NCI-H2081 (cell line): ENCODE measurements at regions not wholly inside any gene's neighbourhood (a gene's known extent, or its start where the extent isn't known, plus 50 kb on each side); places are given as distances from the start of the nearest gene placed in this dataset.

ENCODE experiments used
- DNase-seq, 2 experiments: peaks; one replicate each; lab custom pipeline; 2025; lab: John Stamatoyannopoulos, UW

GRCh38 chr2:222797261-222797660 is 63.6 kb upstream of the ACSL3 start:
- DNase-seq: peak; percentile 13 to 35

DNA sequence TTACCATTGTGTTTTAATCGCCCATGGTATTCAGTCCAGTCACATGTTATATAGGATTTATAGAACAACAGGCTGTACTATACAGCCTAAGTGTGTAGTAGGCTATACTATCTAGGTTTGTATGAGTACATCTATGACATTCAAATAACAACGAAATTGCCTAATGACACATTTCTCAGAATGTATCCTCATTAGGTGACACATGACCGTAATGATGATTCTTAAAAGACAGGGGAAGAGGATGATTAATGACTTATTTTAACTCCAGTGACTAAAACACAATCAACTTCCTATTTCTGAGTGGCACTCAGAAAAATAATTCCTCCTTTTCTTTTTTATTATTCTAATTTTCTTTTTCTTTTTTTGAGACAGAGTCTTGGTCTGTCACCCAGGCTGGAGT is 63.0 kb upstream of the ACSL3 start:
- DNase-seq: no peak

DNA sequence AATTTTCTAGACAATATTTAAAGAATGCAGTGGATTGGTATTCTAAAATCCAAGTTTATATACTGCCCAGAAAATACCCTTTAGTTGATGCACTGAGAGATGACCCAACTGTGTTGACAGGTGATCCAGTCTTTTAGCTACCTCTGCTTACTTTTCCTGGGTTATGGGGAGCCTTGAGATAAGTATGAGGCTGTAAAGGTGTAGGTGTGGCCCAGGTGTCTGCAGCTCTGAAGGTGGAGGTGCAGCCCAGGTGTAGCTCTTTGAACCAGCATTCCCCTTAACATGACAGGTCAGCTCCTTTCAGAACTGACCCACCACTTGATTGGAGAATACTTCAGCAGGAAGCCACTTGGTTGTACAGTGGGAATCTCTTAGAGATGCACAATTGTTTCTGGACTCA is 62.3 kb upstream of the ACSL3 start:
- no peak for DNase-seq

- DNase-seq: no peak
Observed at GRCh38 chr2:222799262-222799918, 61.4 kb upstream of the ACSL3 start.

DNA sequence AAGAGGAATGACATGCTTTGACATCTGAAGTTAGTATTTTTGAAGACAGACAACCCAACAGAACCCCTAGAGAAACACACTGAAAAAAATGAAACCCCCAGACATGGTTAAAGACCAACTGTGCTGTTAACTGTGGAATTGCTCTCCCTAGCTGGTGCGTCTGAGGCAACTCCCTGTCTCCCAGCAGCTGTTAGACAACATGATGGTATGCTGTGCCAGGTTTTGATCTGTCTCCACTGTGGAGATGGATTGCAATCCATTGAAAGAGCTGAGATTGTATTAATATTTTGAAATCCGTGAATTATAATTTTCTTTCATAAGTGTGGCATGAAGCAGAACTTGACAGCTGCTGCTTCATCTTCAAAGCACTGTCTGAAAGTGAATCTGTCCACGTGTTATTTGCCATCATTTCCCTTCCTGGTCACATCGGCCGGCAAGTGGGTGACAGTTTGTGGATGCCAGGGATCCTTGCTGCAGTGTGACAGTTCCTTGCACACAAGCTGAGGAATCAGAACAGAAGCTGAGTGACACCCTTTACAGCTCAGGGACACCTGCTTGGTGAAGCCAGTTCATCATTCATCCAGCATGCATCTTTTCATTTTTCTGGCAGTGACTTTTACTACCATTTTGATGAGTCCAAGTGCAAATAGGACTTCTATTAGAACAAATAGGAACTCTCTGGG is 58.2 kb upstream of the ACSL3 start:
- no peak for DNase-seq

DNA sequence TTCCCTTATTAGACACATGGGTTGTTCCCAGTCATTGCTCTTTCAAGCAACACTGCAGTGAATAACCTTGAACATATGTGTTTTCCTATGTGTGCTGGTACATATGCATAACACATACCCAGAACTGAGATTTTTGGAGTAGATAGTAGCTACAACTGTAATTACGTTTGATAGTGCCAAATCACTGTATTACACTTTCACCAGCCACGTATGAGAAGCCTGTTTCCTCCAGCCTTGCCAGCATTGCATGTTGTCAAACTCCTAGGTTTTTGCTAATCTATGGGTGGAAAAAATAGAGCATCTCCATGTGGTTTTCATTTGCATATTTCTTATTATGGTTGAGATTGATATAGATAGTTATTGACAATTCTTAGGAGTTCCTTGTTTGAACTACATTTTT is 56.5 kb upstream of the ACSL3 start:
- DNase-seq: no peak

DNA sequence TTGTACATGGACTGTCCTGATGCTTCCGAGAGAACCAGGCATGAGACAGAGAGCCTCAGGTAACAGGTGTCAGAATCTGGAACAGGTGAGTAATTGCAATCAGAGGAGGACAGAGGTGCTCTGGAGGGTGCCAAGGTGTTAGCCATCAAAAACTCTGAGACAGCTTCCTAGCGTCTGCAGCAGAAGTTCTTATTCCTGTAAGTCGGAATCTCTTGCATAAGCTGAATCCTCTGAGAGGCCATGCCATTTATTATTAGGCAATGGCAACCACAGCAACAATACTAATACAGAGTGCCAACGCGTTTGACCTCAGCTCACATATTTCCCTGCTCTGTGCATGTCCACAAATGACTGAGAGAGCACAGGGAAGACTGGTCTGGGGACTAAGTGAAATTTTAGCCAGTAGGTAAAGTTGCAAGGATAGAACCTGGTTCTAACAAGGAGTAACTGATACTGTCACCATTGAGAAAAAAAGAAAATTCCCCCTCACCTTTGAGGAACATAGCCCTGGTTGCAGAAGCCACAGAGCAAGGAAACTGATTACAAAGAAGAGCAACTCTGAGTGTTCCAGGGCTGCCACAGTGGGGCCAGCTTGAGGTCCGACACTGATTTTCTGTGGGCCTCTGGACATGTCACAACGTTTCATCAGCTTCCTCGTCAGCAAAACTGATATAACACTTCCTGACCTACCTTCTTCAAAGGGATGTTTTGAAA is 55.1 kb upstream of the ACSL3 start:
- DNase-seq: no peak

DNA sequence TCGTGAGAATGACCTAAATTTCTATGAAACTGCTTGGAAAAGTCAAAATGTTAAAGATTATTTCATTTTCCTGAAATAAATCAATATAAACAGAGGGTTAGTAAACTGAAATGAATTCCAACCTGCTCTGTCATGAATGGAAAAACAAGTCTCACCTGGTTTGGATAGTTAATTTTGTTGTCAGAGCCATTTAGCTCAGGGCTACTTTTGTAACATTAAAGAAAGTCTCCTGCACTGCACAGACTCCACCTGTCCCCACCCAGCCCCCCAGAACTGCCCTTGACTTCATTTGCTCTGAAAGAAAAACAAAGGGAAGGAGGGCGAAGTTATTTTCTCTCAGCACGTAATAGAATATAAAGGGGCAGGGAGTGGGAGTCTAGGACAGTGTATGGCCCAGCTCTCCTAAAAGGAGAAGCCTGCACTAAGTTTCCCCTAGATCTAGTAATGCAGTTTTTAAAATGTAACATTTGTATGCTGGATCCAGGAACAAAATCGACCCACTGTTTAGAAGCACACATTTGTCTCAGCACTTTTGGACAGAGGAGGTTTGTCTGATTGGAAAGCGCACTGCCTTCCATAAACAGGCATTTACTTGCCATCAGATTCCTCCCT is 54.2 kb upstream of the ACSL3 start:
- peak in 1 of 2 experiments; percentile 10 for DNase-seq

DNA sequence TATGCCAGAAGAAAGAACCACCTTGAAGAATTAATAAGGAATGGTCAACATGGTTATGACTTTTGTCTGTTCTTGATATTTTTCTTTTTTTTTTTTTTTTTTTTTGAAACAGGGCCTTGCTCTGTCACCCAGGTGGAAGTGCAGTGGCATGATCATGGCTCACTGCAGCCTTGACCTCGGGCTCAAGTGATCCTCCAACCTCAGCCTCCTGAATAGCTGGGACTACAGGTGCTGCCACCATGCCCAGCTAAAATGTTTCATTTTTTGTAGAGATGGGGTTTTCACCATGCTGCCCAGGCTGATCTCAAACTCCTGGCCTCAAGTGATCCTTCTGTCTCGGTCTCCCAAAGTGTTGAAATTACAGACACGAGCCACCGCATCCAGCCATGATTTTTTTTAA is 53.4 kb upstream of the ACSL3 start:
- DNase-seq: no peak

DNA sequence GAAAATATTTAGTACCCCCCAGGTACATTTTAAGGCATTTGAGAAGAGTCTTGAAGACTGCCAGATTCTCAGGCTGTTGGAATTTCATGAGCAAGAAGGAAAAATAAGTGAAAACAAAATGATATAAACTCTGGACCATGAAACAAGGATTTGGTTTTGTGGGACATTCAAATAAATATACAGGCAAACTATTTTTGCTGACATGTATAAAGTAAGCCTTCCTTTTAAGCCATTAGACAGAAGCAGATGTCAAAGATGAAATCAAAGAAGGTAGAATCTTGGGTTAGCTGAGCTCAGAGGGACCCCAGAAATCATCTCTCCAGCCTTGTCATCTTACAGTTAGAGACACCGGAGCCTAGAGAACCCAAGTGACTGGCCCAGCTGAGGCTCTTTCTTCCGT is 51.3 kb upstream of the ACSL3 start:
- DNase-seq: no peak

- no peak for DNase-seq
Observed at GRCh38 chr2:222810044-222810443, 50.8 kb upstream of the ACSL3 start.
